Stimulated activated CD4-positive, alpha-beta T cell treated with anti-CD3 and anti-CD28 coated beads, Interleukin-12 subunit alpha, Interleukin-12 subunit beta, amount 100 ng/mL, for 48 hours (primary cell): ENCODE measurements at regions not wholly inside any gene's neighbourhood (a gene's known extent, or its start where the extent isn't known, plus 50 kb on each side); places are given as distances from the start of the nearest gene placed in this dataset.
"Not testable (repeated sequence)": the region's sequence is repeated elsewhere in the genome, so short reads cannot be mapped to it uniquely, and the experiment has no call there.

Experiments used
- DNase-seq, 3 donors: peaks; one replicate each; pipeline ENCODE4 v3.0.0-alpha.2; 2020; ENCODE audit warnings: low read depth in 2 of 3, low spot score in 1 of 3

DNA sequence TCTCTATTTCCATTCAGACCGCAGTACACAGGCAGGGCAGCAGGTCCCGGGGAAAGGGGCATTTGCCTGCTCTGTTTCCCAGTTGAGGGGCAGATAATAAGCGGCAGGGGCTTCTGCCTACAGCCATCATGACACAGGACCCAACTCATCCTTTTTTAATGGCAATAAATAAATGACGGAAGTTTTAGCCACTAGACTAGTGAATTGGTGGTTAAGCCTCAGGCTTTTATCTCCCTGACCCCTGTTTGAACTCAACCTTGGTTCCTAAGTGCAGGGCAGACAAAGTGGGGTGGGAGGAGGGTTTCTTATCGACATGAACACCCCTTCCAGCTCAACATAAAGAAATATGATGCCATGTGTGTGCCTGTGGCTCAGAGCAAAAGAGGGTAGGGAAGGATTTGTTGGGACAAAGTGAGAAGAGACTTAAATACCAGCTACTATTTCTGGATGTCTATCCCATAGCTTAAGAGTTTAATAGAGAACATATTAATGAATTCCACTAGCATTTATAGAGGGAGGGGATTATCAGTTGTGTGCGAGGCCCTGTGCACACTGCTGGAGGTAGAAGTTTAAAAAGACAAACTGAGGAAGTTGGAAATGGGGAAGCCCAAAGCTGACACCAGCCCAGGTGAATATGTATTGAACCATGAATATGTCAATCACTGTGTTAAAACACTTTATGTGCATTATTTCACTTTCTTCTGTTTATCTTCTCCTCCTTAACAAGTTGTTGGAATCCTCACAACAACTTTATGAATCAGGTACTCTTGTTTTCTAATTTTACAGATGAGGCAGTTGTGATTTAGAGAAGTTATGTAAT lies 939.4 kb downstream of the MCTP2 start:
- no peak for DNase-seq

DNA sequence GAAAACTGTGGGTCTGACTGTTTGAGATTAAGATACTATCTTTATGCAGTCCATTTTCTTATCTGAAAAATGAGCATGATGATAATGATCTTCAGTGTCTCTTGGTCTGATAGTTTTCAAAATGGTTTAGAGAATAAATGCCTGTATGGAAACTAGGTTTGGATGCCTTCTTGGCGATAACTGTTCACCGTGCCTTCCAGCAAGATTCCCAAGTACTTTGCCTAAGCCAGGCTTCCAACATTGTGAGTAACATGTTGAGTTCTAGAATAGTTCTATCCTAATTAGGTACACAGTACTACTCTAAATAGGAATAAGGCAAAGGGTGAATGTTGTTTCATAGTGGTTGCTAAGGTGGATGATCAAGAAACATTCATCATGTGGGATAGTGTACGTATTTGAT lies 940.2 kb downstream of the MCTP2 start:
- DNase-seq = no peak

DNA sequence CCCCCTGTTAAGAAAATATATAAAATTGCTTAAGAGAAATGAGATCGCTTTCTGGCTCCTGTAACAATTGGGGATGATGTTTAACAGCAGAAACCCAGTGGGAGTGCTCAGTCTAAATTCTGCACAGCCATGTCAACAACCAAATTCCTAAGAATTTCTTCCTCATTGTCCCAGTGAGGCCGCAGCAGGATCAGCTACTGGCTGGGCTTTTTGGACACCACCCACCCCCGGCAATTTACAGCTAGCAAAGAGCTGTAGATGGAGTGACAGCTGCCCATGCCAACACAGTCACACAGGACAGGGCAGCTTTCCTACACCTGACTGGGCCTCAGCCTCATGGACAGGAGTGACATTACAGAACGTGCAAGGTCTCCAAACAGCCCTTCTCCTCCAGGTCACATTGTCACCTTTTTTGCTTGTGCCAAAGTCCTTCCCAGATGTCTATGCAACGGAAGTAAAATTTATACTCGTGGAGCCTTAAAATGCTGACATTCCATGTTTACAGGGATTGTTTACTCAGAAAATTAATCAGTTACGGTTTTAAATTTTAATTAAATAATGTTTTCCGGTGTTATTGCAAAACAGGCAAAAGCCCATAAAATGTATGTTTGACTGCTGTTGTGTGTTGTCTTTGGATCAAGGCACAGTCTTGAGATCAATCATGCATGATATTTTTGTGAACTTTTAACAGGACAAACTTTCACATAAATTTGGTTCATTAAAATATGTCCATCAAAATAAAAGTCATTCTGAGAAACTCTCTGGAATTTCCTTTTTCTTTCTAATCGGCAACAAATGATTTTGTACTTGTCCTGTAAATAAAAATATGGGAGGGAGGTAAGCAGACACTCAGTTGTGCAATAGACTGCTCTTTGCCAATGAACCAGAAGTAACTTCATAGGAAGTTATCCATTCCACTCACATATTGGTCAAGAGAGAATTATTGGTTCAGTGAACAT lies 943.2 kb downstream of the MCTP2 start:
- DNase-seq = no peak

DNA sequence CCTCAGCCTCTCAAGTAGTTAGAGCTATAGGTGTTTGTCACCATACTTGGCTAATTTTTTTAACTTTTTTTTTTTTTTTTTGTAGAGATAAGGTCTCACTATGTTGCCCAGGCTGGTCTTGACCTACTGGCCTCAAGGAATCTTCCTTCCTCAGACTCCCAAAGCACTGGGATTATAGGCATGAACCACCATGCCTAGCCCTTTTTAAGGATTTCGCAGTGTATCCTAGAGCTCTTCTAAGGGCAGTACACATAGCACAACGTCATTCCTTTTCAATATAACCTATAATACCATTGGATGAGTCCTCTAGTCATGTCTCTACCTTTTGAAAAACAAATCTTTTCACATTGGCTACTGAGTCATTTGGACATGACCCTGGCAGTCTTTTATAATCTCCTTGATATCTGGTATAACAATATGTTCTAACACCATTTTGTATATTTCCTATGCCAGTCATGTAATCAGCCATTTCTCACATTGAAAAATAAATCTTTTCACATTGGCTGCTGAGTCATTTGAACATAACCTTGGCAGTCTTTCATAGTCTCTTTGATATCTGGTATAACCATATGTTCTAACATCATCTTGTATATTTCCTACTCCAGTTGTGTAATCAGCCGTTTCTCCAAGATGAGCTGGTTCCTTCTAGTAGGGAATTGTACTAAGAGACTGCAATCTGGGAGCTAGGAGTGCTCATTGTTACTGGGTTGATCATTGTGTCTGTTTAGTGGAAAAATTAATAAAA lies 944.7 kb downstream of the MCTP2 start:
- DNase-seq = no peak

DNA sequence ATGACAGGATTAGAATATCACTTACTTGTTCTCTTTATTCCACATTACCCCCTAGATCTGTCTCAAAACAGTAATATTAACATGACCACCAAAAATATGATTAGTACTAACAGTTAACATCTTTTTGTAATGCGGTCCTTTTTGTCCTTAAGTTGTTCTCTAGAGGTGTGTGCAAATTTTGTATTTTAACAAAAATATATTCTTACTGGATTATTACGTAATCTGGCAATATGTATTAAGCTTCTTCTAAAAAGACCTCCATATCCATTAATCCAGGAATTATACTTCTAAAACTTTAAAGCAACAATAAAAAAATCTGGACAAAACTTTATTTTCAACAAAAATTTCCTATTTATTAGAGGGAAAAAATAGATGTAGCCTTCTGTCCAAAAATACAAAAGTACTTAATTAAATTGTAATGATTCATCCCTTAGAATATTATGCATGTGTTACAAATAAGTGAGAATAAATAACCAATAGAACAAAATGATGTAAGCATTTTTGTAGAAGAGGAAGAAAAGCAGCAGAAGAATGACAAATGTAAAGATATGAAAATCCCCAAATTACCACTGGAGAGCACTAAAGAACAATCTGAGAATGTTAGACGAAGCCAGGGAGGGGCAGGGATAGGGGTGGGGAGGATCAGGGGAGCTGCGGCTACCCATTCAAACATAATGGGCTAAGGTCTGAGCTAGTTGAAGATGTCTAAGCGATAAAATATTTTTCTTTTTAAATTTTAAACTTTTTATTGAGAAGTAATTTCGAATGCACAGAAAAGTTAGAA lies 945.6 kb downstream of the MCTP2 start:
- no peak for DNase-seq

DNA sequence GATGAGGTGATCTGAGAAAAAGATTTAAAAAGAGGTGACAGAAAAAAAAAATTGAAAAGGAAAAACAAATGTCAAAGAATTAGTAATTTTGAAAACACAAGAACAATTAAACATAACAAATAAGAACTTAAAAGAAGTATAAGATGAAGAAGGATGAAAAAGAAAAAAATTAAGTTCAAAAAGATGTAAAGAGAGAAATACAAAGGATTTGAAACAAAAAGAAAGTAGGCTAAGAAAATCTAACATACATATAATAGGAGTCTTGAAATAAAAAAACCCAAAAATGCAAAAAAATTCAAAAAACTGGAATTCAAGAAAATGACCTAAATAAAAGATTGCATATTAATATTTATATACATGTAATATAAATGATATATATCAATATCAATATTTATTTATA lies 949.2 kb downstream of the MCTP2 start:
- no peak for DNase-seq

DNA sequence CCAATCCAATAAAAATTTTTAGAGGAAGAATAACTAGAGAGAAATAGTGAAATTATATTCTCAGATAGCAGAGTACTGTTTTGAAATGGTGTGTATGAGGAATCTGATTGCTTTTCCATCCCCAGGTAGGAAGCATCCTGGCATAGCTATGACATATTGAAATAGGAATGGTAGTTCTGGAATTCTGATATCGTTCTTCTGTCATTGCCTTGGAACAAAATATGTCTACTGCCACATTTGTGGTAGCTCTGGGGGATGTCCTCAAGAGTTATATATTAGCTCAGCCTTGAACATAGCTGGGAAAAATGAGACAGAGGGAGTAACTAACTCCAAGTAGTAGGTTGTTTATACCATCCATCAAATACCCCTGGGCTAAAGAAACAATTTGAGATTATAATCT lies 950.7 kb downstream of the MCTP2 start:
- no peak for DNase-seq

DNA sequence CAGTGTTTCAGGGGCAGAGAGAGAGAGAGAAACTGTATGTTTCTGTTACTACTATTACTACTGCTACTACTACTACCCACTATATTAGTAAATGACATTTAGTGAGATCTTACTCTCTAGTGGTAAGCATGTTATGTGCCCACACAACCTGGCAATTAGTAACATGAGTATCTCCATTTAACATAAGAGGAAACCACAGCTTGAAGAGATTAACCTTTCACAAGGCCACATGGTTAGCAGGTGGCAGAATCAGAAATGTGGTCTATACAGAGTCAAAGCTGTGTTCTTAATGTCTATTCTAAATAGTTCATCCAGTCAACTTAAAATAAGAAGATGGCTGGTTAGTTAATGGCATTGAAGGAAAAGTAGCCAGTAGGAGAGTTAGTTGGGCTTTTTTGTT lies 961.6 kb downstream of the MCTP2 start:
- DNase-seq = no peak

DNA sequence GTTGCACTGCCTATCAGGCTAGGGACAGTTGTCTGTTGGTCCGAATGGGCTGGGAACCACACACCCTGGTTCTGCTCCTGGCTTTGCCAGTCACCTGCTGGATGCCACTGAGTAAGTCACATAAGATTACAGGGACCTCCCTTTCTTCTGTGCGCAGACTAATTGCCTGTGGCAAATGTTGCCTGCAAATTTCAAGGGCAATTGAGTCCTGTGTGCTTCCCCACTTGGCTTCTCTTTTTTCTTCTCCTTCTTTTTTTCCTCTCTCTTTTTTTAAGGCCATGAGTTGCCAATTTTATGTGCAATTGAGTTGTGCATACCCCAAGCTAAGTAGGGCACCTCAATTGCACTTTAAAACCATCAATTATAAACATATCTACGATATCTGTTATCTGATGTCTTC lies 963.4 kb downstream of the MCTP2 start:
- no peak for DNase-seq

DNA sequence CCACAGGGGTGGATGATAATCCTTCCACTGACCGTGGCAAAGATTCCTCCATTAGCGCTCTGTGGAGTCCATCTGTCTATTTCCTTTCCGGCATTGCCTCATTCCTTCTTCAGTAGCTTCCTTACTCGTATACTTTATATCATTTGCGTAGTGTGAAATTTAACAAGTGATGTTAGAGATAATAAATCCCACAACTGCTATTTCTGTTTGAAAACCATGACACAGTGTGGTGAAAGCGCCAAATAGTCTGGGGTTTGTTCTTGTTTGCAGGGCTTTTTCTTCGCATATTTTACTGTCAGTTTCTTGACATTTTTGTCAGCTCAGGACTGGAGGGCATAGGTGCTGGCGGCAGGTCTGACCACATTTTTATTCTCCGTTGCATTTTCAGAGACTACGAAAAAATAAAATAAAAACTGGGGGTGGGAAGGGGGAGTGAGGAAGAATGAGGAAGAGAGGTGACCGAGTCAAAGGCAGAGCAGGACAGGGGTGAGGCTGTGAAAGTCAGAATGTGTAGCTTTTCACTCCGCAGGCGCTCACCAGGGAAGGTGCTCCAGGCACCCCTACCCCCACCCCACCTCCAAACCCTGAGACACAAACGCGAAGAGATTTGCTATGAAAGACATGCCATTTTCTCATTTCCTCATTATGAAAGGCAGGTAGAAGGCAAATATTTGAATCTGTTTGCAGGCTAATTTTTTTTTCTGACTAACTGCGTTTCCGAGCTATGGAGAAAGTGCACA lies 965.0 kb downstream of the MCTP2 start:
- no peak for DNase-seq

DNA sequence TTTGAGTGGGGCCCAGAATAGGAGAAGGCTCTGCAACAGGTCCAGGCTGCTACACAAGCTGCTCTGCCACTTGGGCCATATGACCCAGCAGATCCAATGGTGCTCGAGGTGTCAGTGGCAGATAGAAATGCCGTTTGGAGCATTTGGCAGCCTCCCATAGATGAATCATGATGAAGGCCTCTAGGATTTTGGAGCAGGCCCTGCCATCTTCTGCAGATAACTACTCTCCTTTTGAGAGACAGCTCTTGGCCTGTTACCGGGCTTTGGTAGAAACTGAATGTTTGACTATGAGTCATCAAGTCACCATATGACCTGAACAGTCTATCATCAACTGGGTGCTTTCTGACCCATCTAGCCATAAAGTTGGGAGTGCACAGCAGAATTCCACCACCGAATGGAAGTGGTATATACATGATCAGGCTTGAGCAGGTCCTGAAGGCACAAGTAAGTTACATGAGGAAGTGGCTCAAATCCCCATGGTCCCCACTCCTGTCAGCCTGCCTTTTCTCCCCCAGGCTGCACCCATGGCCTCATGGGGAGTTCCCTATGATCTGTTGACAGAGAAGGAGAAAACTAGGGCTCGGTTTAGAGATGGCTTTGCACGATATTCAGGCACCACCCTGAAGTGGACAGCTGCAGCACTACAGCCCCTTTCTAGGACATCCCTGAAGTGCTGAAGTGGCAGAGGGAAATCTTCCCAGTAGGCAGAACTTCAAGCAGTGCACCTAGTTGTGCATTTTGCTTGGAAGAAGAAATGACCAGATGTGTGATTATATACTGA lies 971.4 kb downstream of the MCTP2 start:
- DNase-seq = no peak

DNA sequence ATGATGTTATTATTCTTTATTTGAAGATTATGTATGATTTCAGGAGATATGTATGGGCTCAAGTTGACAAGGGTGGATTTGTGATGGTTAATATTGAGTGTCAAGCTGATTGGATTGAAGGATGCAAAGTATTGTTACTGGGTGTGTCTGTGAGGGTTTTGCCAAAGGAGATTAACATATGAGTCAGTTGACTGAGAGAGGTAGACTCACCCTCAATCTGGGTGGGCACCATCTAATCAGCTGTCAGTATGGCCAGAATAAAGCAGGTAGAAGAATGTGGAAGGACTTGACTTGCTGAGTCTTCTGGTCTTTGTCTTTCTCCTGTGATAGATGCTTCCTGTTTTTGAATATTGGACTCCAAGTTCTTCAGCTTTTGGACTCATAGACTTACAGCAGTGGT lies 973.7 kb downstream of the MCTP2 start:
- no peak for DNase-seq

DNA sequence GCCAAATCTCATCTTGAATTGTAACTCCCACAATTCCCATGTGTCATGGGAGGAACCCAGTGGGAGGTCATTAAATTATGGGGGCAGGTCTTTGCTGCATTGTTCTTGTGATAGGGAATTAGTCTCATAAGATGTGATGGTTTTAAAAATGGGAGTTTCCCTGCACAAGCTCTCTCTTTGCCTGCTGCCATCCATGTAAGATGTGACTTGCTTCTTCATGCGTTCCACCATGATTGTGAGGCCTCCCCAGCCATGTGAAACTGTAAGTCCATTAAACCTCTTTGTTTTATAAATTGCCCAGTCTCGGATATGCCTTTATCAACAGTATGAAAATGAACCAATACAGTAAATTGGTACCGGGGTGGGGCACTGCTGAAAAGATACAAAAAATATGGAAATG lies 974.5 kb downstream of the MCTP2 start:
- not testable (repeated sequence) for DNase-seq

DNA sequence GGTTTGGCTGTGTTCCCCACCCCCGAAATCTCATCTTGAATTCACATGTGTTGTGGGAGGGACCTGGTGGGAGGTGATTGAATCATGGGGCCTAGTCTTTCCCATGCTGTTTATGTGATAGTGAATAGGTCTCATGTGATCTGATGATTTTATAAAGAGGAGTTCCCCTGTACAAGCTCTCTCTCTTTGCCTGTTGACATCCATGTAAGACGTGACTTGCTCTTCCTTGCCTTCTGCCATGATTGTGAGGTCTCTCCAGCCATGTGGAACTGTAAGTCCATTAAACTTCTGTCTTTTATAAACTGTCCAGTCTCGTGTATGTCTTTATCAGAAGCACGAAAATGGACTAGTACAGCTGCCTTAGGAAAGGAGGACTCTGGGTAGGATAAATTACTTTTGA lies 976.7 kb downstream of the MCTP2 start:
- DNase-seq = no peak

DNA sequence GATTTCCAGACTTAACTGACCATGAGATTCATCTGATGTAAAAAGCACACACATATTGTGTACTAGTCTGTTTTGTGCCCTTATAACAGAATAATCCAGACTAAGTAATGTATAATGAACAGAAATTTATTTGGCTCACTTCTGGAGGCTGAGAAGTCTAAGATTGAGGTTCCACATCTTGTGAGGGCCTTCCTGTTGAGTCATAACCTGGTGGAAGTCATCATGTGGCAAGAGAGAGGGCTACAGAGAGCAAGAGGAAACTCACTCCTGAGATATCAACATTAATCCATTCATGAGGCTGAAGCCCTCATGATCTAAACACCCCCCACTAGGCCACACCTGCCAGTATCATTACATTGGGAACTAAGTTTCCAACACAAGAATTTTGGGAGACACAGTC lies 977.6 kb downstream of the MCTP2 start:
- no peak for DNase-seq

DNA sequence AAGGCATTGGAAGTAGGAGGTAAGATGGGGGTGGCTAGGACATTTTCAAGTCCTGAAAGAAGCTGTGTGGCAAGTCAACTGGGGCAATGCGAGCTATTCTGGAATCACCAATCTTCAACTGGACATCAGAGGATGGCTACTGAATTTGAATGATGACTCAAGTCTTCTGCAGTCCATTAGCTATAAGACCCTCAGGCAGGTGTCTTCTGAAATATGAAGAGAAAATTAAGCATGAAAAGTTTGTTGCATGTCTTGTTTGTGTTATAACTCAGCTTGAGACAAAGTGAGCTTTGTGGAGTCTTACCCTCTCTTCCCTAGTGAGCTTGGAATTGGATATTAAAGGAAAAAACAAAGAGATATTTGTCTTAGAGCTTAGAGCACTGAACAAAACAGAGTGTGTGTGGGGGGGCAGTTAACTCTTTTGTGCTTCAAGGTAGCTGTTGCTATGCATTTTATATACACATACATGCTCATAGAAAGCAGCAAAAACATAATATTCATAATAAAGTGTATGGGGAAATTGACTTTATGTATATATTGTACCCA lies 979.1 kb downstream of the MCTP2 start:
- no peak for DNase-seq

DNA sequence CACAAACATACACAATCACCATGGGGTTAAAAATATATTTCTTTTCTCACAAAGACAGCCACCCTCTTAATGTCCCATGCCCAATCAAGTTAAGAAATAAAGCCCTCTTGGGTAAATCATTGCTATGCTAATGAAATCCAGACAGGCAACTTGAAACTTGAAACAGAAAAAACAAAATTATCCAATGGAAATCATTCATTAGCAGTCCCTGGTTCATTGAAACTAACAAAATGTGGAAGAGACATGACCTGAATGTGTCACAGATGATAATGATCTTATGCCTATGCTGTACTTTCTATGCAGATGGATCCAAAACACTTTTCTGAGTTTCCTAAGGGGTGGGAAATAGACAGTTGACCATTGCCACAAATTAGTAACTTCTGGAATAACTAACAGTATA lies 983.7 kb downstream of the MCTP2 start:
- no peak for DNase-seq

DNA sequence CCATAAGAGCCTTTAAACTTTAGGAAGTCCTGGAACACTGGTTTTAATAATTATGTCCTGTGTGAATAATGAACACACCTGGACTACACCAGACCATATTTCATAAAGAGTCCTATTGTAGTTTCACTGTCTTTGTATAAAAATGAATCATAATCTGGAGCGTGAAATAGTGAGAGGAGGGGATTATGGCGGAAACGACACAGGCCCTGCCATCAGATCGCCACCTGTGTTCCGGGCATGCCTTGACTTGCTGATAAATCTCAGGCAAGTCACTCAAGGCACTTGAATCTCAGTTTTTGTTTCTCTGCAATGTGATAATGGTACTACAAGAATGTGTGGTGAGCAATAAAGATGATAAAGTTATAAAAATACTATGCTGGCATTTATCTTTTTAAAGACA lies 995.5 kb downstream of the MCTP2 start:
- DNase-seq = no peak

DNA sequence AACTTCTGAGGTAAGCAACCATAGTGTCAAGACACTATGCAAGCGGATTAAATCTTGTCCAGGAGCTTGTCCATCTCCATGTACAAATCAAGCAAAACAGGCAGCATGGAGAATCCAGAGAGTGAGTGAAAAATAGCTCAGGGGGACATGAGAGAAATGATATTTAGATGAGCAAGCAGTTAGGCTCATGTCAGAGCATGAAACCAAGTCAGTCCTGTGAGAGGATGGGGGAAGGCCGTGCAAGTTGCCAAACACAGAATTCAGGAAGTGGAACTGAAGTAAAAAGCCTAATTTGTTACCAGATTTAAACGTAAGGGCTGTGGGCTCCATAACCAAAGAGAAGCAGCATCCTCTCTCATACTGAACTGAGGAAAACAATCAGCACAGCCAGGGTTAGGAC lies 995.9 kb downstream of the MCTP2 start:
- DNase-seq = no peak
